Ishikawa (cell line): ENCODE measurements at regions not wholly inside any gene's neighbourhood (a gene's known extent, or its start where the extent isn't known, plus 50 kb on each side); places are given as distances from the start of the nearest gene placed in this dataset.

ENCODE experiments used
- EGR1 ChIP-seq: IDR thresholded peaks from 2 replicates; pipeline ENCODE4 v1.6.1; 2012
- EP300 ChIP-seq: IDR thresholded peaks from 2 replicates; pipeline ENCODE4 v1.6.1; 2012; ENCODE audit warnings: borderline replicate concordance
- TAF1 ChIP-seq: IDR thresholded peaks from 2 replicates; pipeline ENCODE4 v1.6.1; 2012; ENCODE audit warnings: low read depth, mild to moderate bottlenecking
- TCF12 ChIP-seq: IDR thresholded peaks from 2 replicates; pipeline ENCODE4 v1.6.1; 2012; ENCODE audit warnings: low read depth
- YY1 ChIP-seq: IDR thresholded peaks from 2 replicates; pipeline ENCODE4 v1.6.1; 2012; ENCODE audit warnings: low read depth
- ZBTB7A ChIP-seq: IDR thresholded peaks from 2 replicates; pipeline ENCODE4 v1.6.1; 2012; ENCODE audit warnings: low read depth
- TF ChIP-seq, protein P1 (sequence below): IDR thresholded peaks from 2 replicates; pipeline ENCODE4 v1.6.1; 2012; ENCODE audit warnings: low read depth, mild to moderate bottlenecking

DNA sequence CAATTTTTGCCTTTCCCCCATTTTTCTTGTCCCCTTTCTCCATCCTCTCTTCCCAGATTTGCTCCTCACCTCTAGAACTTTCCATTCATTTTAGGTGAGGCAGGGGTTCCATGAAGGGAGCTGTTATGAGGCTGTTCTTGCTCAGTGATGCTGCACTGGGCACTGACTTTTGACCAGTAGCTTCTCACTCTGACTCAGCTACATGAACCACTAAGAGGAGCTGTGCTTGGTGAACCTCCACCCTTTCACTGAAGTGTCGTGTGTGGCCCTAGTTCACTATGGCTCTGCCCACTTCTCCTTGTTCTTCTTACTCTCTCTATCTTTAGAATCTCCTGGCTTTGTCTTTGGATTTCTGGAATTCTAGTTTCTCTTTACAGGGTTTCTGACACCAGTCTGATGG is 73.4 kb upstream of the ADRA1D start:
- TF ChIP-seq TAF1 (no peak), TCF12 (no peak), ZBTB7A (no peak), EP300 (no peak), EGR1 (no peak), YY1 (no peak)
- TF ChIP-seq, protein P1, sequence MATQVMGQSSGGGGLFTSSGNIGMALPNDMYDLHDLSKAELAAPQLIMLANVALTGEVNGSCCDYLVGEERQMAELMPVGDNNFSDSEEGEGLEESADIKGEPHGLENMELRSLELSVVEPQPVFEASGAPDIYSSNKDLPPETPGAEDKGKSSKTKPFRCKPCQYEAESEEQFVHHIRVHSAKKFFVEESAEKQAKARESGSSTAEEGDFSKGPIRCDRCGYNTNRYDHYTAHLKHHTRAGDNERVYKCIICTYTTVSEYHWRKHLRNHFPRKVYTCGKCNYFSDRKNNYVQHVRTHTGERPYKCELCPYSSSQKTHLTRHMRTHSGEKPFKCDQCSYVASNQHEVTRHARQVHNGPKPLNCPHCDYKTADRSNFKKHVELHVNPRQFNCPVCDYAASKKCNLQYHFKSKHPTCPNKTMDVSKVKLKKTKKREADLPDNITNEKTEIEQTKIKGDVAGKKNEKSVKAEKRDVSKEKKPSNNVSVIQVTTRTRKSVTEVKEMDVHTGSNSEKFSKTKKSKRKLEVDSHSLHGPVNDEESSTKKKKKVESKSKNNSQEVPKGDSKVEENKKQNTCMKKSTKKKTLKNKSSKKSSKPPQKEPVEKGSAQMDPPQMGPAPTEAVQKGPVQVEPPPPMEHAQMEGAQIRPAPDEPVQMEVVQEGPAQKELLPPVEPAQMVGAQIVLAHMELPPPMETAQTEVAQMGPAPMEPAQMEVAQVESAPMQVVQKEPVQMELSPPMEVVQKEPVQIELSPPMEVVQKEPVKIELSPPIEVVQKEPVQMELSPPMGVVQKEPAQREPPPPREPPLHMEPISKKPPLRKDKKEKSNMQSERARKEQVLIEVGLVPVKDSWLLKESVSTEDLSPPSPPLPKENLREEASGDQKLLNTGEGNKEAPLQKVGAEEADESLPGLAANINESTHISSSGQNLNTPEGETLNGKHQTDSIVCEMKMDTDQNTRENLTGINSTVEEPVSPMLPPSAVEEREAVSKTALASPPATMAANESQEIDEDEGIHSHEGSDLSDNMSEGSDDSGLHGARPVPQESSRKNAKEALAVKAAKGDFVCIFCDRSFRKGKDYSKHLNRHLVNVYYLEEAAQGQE, result no peak
